ENCODE measurements at regions not wholly inside any gene's neighbourhood (a gene's known extent, or its start where the extent isn't known, plus 50 kb on each side); places are given as distances from the start of the nearest gene placed in this dataset.
A peak's percentile ranks its signal among the peaks of the same experiment; 100 is the strongest.
"Not testable (repeated sequence)": the region's sequence is repeated elsewhere in the genome, so short reads cannot be mapped to it uniquely, and the experiment has no call there.

DNA sequence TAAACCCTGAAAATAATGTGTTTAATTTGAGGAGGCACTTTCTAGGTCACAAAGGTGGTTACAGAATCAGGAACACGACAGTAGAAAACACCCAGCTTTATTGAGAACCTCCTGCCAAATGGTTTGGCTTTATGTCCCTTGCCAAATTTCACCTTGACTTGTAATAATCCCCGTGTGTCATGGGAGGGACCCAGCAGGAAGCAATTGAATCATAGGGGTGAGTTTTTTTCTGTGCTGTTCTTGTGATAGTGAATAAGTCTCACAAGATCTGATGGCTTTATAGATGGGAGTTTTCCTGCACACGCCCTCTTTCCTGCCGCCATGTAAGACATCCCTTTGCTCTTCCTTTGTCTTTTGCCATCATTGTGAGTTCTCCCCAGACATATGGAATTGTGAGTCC is 193.8 kb upstream of the KLF6 start:
- DNase-seq (ENCODE audit: low read depth in 2 of 2, low spot score in 1 of 2): no peak

DNA sequence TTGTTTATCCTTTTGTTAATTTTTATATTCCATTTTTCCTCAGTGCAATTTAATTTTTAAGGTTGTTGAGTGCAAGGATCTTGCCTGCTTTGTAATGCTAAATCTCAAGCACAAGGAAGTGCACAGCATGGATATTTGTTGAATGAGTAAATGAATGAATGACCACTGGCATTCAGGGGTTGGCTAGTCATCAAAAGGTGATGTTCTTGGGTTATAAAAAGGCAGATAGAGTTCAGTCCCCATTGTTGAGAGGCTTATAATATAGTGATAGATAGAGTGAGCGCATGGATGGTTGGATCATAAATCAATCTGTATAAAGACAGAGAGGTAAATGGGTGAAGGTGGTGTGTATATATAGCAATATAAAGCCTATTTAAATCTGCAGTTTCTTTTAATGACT is 193.2 kb upstream of the KLF6 start:
- no peak for DNase-seq (ENCODE audit: low read depth in 2 of 2, low spot score in 1 of 2)

DNA sequence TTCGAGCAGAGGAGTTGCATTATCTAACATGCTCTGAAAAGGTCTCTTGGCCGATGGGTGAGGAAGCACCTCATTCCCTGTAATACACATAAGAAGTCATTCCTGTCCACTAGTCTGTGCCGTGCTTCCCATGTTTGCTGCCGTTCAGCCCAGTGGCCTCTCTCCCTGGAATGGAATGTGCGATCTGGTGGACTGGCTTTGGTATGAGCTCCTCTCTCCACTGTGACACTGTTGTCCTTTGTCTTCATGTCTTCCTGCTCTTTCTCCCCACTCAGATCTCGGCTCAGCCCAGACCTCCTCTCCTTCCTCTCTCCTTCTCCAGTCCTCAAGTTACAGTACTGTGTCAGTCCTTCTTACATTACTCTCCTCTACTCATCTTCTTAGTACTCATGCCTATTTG is 192.8 kb upstream of the KLF6 start:
- no peak for DNase-seq (ENCODE audit: low read depth in 2 of 2, low spot score in 1 of 2)

DNA sequence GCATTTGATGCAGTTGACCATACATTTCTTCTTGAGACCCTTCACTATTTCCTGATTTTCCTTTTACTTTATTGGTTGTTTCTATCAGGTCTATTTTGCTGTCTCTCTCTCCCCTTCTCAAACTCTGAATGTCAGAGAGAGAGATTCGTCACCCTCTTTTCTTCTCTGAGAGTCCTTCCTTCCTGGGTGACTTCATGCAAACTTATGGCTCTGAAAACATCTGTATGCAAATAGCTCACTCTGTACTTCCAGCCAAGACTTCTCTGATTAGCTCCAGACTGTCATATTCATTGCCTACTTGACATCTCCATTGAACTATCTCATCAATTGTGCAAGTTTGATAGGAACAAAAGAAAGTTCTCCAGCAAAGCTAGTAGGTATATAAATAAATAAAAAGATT is 191.7 kb upstream of the KLF6 start:
- no peak for DNase-seq (ENCODE audit: low read depth in 2 of 2, low spot score in 1 of 2)

DNA sequence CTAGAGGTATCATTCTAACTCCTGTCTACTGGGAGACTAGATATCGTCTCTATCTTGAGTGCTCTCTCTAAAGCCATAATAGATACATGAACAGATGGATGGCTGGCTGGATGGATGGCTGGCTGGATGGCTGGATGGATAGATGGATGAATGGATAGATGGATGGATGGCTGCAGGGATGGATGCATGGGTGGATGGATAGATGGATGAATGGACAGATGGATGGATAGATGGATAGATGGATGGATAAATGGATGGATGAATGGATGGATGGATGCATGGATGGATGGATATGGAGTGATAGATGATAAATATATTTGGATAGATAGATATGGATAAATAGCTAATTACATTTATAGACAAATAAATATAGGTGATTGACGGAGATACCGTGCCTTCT is 191.2 kb upstream of the KLF6 start:
- DNase-seq (ENCODE audit: low read depth in 2 of 2, low spot score in 1 of 2): no peak

DNA sequence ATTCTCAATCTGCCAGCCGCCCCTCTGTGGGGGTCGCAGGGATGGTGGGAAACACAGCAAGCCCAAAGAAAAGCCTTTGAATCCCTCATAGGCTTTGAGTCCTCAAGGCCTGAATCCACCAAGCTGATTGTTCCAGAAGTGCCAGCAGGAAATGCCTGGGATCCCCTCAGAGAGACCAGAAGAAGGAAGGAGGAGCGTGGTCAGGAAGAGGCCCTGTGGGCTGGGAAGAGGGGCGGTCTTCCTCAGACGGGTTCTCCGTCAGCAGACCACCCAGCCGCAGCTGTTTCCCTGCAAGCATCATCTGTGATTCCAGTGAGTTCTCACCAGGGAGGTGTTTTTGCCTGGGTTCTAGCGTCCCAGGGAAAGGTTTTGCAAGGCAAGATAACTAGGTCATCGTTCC is 190.0 kb upstream of the KLF6 start:
- no peak for DNase-seq (ENCODE audit: low read depth in 2 of 2, low spot score in 1 of 2)

DNA sequence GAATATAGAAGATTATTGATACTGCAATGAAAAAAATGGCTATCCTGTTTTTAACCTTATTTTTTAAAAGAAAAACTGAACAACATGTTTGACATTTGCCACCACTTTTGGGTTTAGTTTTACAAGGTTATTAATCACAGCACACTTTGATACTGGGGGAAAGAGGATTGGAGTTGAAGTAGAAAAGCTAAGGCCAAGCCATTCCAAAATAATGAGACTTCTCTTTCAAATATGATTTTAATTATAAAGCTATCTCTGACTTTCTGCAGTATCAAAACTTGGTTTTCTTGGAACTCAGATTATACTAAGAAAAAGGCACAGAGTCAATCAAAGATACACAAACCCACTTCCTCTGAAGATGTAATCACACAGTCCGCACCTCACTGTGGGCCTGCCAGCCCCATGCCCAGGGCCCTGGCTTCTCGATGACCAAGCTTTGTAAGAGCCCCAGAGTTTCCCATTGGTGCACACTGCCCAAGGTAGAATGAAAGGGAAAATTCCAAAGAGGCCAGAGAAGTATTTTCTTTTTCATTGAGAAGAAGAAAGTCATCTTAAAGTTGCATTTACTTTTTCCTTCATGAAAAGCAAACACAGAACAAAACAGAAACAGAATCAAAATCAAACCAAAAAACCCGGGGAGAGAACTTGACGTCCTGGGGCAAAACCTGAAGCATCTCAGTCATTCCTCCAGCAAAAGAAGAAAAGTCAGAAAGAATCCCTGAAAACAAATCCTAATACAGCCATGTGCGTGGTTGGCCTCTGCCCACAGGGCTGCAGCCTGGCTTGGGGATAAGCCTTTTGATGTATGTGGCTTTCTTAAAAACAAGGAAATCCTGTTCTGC is 187.7 kb upstream of the KLF6 start:
- DNase-seq (ENCODE audit: low read depth in 2 of 2, low spot score in 1 of 2): no peak

DNA sequence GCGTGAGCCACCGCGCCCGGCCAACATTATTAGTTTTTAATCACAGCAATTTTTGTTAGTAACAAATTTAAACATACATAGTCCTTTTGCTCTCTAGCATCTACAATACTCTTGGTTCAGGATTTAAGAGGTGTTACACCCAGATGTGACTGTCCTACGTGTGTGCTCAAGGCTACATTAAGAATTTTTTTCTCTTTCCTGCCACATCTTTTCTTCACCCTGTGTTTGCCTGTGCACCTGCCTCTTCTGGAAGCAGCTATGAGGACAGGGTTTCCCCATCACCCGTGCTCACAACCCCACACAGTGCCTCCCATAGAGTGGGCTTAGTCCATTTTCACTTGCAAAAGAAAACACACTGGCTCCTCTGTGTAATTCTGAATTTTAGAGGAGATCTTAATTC is 186.7 kb upstream of the KLF6 start:
- no peak for DNase-seq (ENCODE audit: low read depth in 2 of 2, low spot score in 1 of 2)

DNA sequence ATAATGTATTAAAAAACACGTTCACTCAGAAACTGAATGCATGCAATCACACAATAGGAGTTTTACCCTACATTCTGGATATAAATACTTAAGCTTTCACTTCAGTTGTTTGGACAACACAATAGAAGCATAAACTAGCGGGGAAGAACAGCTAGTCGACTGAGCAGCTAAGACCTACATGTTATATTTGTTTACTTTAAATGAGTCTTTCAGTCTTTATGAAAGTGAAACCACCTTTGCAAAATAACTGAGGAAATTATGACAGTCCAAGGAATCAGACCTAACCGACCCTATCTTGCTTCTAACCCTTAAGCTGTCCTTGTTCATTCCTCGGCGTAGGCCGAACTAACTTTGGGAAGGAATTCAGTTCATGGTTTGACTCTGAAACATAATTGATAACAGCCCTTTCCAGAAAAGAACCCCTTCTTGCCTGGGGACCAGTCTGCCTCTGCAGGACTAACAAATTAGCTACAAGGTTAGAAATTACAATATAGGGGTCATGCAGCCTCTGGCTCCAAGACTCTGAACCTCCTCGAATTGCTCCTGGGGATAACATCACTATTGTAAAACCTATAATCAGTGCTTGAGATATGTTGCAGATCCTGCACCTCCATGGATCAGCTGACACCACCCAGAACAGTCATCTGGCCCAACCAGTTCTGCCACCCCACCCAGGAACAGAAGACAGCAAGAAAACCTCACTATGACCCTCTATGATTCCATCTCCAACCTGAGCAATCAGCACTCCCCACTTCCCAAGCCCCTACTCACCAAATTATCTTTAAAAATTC is 185.1 kb upstream of the KLF6 start:
- DNase-seq (ENCODE audit: low read depth in 2 of 2, low spot score in 1 of 2): no peak

DNA sequence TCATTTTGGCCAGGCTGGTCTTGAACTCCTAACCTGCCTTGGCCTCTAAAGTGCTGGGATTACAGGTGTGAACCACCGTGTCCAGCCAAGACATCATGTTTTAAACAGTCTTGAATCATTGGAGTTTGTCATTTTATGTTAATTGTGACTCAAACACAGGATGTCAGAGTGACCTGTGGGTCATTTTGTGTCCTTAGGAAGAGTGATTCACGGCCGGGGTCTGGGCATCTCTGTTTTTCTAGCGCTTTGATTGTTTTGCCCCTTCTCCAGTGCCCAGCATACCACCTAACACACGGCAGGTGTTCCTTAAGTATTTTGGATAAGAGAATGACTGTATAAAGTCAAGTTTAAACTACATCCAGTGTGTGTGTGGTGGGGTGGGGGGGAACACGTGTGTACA is 183.7 kb upstream of the KLF6 start:
- no peak for DNase-seq (ENCODE audit: low read depth in 2 of 2, low spot score in 1 of 2)

DNA sequence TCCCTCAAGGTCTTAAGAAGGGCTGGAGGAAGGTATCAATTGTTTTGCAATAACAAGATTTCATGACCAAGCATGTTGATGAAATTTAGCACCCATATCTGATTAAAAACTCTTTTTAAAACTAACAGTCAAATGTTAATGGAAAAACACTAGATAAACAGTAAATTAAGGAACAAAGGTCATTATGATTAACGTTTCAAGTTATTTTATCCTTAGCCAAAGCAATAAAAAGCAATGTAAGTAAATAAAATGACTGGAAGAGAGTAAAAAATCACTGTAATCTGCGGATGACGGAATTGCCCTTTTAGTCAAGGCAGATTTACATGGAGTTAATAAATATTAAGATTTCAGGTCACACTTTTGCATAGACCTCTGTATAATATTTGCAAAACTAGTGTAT is 179.5 kb upstream of the KLF6 start:
- no peak for DNase-seq (ENCODE audit: low read depth in 2 of 2, low spot score in 1 of 2)

DNA sequence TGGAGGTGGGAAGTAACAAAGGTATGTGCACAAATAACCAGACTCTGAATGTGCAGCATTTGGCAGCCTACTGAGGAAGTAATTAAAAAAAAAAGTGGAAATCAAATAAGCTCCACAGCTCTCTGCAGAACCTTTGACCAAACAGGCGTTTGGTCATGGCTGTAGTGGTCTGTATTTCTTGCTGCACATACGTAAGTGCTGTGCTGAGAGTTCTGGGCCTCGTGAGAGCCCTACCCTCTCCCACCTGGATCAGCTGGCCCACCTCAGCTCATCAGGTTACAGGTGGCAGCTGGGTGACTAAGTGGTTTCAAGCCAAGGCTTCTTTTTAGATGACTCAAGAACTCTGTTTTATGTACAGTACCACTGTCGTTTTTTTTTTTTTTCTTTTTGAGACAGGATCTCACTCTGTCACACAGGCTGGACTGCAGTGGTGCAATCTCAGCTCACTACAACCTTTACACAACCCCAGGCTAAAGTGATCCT is 178.2 kb upstream of the KLF6 start:
- DNase-seq (ENCODE audit: low read depth in 2 of 2, low spot score in 1 of 2): no peak

DNA sequence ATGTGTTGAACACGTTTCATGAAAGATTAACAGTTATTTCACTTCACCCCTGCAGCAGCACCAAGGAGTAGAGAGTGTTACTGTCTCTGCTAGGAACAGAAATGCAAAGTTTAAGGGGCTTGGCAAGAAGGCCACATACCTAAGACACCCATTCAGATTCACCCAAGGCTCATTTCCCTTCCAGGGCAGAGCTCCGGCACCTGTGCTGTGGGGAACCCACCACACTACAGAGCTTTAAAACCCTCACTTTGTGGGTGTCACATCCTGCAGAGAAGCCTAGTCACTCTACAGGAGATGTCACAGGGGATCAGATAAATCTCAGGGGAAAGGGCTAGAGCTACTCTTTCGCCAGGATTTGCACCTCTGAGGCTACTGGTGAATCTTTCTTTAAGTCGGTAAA is 176.1 kb upstream of the KLF6 start:
- DNase-seq (ENCODE audit: low read depth in 2 of 2, low spot score in 1 of 2): peak in 1 of 2 donors; percentile 29

DNA sequence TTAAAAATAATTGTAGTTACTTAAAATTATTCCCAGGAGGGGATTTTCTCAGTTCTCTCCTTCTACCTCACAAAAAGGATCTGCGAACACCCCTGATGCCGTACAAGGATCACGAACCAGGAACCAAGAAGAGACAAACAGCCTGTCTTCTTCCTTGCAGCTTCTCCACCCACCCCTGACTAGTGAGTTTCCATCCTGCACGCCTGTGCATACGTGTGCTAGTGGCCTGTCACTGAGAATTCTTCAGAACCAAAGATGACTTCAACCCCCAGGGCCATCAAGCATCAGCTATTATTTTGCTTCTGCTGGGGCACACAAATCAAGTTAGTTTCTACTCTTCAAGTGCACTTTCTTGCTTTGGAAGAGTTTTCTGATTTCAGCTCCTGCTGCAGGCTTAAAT is 175.5 kb upstream of the KLF6 start:
- no peak for DNase-seq (ENCODE audit: low read depth in 2 of 2, low spot score in 1 of 2)

DNA sequence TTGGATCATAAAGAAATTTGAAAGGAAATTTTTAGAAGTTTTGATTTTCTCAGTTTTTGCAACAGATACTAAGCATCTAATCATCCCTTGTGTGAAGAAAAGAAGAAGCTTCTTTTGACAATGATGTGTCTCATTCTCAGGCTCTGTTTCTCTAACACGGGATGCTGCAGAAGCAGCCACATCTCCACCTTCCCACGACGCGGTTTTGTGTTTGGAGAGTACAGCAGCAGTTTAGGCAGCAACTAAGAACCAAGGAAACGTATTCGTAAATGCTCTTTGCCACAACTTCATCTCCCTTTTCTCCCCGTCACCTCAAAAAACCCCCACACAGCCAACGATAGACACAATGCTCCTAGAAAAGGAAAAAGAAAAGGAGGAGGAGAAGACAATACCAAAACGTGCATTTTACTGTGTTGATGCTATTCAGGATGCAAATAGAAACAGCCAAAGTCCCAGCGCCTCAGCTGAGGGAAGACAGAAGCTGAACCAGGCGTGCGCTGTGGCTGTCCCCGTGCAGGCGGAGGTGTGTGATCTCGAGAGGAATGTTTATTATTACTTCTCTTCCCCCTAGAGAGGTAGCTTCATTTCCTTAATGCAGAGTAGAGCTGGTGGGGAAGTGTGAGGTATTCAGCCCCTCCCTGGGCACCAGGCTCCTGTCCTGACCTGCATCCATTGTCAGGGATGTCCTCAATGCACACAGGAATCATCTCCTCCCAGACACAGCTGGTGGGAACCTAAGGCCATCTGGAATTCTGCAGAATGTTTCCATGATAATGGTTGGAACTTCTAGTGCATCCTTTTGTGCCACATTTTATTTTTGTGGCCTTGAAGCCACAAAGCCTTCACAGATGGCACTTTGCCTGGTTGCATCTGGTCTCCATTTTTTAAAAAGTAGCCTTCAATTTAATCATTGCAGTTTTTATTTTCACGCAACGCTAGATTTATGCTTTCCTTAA is 174.6 kb upstream of the KLF6 start:
- no peak for DNase-seq (ENCODE audit: low read depth in 2 of 2, low spot score in 1 of 2)

DNA sequence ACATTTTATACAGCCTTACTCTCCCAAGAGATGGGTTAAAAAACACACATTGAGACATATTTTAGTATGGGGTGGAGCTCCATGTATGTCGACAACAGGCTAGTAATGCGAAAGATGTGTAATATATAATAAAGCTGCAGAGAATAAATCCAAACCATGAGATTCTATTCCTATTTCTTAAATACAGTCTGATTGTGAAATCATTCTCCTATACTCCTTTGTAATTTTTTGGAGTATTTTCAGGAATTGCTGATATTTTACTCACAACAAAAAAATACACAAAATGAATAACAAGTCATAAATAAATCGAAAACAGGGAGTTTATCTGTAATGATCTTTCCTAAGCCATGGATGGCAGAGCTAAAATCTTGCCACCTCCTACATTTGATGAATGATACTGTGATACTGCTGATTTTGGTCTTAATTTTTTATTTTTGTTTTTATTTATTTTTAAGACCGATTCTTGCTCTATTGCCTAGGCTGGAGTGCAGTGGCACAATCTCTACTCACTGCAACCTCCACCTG is 173.5 kb upstream of the KLF6 start:
- no peak for DNase-seq (ENCODE audit: low read depth in 2 of 2, low spot score in 1 of 2)

DNA sequence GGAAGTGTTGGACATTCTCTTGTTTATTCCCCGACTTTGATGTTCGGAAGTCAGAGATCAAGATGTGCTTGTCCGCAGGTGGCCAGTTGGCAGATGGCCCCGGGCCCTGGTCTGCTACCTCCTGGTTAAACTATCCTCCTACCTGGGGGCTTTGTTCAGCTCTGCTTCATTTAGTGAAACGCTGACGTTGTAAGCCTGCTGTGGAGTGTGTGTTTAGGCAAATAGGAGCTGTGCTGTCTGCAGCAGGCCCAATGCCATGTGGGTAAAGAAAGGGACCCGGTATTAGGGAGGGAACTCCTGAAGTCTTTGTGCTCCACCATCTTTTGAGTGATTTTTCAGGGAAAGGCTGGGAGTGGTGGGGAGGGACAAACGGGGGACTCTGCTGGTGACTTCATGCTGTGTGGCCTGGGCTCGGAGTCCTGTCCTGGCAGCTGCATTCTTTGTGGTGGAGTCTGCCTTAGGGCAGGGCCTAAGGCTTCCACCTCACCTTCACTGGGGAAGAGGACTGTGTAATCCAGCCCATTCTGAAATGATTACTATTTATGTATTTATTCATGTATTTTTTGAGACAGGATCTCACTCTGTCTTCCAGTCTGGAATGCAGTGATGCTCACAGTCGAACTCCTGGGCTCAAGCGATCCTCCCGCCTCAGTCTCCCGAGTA is 171.1 kb upstream of the KLF6 start:
- DNase-seq (ENCODE audit: low read depth in 2 of 2, low spot score in 1 of 2): no peak

DNA sequence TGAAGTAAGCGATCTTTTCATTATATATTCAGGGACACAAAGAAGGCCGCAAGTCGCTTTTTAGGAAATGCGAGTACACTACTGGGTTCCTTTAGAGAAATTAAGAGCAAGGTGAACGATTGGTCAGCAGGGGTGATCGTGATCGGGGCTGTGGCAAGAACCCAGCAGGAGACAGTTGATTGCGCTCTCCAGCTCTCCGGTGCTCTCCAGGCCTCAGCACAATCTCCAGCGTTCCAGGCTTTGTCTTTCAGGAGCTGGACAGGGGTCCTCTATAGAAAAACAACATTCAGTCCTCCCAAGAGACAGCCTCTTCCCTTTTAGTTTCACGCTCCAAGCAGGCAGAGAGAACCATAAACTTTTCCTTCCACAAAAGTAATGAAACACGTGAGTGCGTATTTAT is 170.5 kb upstream of the KLF6 start:
- DNase-seq (ENCODE audit: low read depth in 2 of 2, low spot score in 1 of 2): no peak

DNA sequence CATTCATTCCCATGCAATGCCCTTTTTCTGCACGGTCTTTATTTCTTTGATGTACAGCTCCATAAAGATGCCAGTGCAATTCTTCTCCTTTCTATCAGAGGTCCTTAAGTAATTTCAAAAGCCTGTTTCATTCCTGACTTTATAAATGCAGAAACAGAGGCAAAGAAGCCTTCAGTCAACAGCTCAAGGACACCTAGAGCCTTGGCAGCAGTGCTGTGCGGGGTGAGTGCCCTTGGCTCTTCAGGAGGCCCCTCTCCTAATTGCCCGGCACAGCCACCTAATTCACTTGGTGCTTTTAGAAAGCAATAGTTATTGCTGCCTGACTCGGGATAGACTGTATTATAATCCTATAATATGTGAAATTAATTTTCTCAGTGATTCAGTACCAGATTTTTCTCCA is 169.6 kb upstream of the KLF6 start:
- no peak for DNase-seq (ENCODE audit: low read depth in 2 of 2, low spot score in 1 of 2)

DNA sequence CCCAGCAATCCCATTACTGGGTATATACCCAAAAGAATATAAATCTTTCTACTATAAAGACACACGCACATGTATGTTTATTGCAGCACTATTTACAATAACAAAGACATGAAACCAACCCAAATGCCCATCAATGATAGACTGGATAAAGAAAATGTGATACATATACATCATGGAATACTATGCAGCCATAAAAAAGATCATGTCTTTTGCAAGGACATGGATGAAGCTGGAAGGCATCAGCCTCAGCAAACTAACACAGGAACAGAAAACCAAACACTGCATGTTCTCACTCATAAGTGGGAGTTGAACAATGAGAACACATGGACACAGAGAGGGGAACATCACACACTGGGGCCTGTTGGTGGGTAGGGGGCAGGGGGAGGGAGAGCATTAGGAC is 169.0 kb upstream of the KLF6 start:
- not testable (repeated sequence) for DNase-seq (ENCODE audit: low read depth in 2 of 2, low spot score in 1 of 2)

DNA sequence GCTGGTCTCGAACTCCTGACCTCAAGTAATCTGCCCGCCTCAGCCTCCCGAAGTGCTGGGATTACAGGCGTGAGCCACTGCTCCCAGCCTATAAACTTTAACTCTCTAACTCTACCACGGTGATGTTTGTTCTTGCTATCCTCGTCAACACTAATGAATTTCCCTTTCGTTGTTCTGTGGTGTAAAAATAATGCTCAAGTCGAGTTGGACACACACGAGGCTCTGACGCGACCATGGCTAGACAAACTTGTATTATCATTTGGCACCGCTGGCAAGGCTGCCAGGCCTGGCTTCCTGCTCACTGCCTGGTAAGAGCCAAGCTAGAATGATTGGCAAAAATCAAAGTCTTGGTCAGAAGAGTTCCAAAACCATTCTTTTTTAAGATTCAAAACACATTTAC is 167.0 kb upstream of the KLF6 start:
- DNase-seq (ENCODE audit: low read depth in 2 of 2, low spot score in 1 of 2): no peak

Data from stimulated activated CD8-positive, alpha-beta memory T cell treated with anti-CD3 and anti-CD28 coated beads, Interleukin-4, amount 100 ng/mL, for 4 hours (primary cell).